ENCODE measurements at regions not wholly inside any gene's neighbourhood (a gene's known extent, or its start where the extent isn't known, plus 50 kb on each side); places are given as distances from the start of the nearest gene placed in this dataset.

- H3K4me1 ChIP-seq (ENCODE audit: control insufficient read depth in 1 of 2, extremely low read depth in 1 of 2, insufficient read depth in 2 of 2, low read length in 2 of 2): no peaks in the 10 kb centered on the region
- H3K36me3 ChIP-seq (ENCODE audit: control insufficient read depth in 2 of 2, extremely low read depth in 1 of 2, insufficient read depth in 1 of 2, low read length in 1 of 2): no peaks in the 10 kb centered on the region
- peaks cover 9 to 14% (median 11%) of the 10 kb centered on the region in 3 donors for H3K9me3 Mint-ChIP-seq
- H3K4me3 Mint-ChIP-seq: no peak overlapping the region
- H3K27me3 Mint-ChIP-seq: no peaks in the 10 kb centered on the region
- H3K27me3 ChIP-seq (replicated peaks in 1 of 2; ENCODE audit: control insufficient read depth in 2 of 2, extremely low read depth in 1 of 2, insufficient read depth in 2 of 2, low read length in 1 of 2): no peaks in the 10 kb centered on the region
- no CpG with 5 or more reads among the region's 3 CpGs for WGBS (ENCODE audit: insufficient coverage)
- H3K4me1 Mint-ChIP-seq: no peaks in the 10 kb centered on the region
- H3K27ac ChIP-seq (ENCODE audit: low read length): no peak overlapping the region
- H3K4me3 ChIP-seq (ENCODE audit: control insufficient read depth in 1 of 2, extremely low read depth in 1 of 2, low read length in 1 of 2): no peak overlapping the region
- DNase-seq (no peak), ATAC-seq (replicated peaks in 1 of 4) (no peak)
- CTCF ChIA-PET: no interaction called here
- H3K9me3 ChIP-seq: no peaks in the 10 kb centered on the region
- H3K27ac Mint-ChIP-seq: no peak overlapping the region
- POLR2A ChIA-PET: no interaction called here
- H3K36me3 Mint-ChIP-seq: no peaks in the 10 kb centered on the region
These were observed 808.2 kb downstream of the BRINP1 start for GRCh38 chr9:118561051-118561450.

- no CpG with 5 or more reads among the region's 2 CpGs for WGBS (ENCODE audit: insufficient coverage)
These were observed 805.6 kb downstream of the BRINP1 start for GRCh38 chr9:118563677-118564076.

GRCh38 chr9:118567861-118568260 is 801.4 kb downstream of the BRINP1 start:
- no peaks in the 10 kb centered on the region for H3K4me1 ChIP-seq (ENCODE audit: control insufficient read depth in 1 of 2, extremely low read depth in 1 of 2, insufficient read depth in 2 of 2, low read length in 2 of 2)
- H3K36me3 ChIP-seq (ENCODE audit: control insufficient read depth in 2 of 2, extremely low read depth in 1 of 2, insufficient read depth in 1 of 2, low read length in 1 of 2): no peaks in the 10 kb centered on the region
- no peak for ATAC-seq (replicated peaks in 1 of 4)
- Mint-ChIP-seq H3K9me3 (peaks cover 1 to 19% (median 3%) of the 10 kb centered on the region in 3 donors), H3K4me1 (no peaks in the 10 kb centered on the region), H3K27me3 (no peaks in the 10 kb centered on the region), H3K27ac (no peak overlapping the region), H3K36me3 (no peaks in the 10 kb centered on the region), H3K4me3 (no peak overlapping the region)
- H3K4me3 ChIP-seq (ENCODE audit: control insufficient read depth in 1 of 2, extremely low read depth in 1 of 2, low read length in 1 of 2): no peak overlapping the region
- no peak for DNase-seq
- WGBS (ENCODE audit: insufficient coverage): no CpG with 5 or more reads among the region's 2 CpGs
- no peaks in the 10 kb centered on the region for H3K9me3 ChIP-seq
- POLR2A ChIA-PET: no interaction called here
- no peaks in the 10 kb centered on the region for H3K27me3 ChIP-seq (replicated peaks in 1 of 2; ENCODE audit: control insufficient read depth in 2 of 2, extremely low read depth in 1 of 2, insufficient read depth in 2 of 2, low read length in 1 of 2)
- H3K27ac ChIP-seq (ENCODE audit: low read length): no peak overlapping the region
- CTCF ChIA-PET: no interaction called here

More at GRCh38 chr9:118563677-118564076, 805.6 kb downstream of the BRINP1 start:
- CTCF ChIA-PET: no interaction called here
- no peaks in the 10 kb centered on the region for H3K9me3 ChIP-seq
- H3K4me3 ChIP-seq (ENCODE audit: control insufficient read depth in 1 of 2, extremely low read depth in 1 of 2, low read length in 1 of 2): no peak overlapping the region
- DNase-seq: no peak
- H3K27ac ChIP-seq (ENCODE audit: low read length): no peak overlapping the region
- H3K4me1 ChIP-seq (ENCODE audit: control insufficient read depth in 1 of 2, extremely low read depth in 1 of 2, insufficient read depth in 2 of 2, low read length in 2 of 2): no peaks in the 10 kb centered on the region
- no peaks in the 10 kb centered on the region for H3K27me3 ChIP-seq (replicated peaks in 1 of 2; ENCODE audit: control insufficient read depth in 2 of 2, extremely low read depth in 1 of 2, insufficient read depth in 2 of 2, low read length in 1 of 2)
- no peak overlapping the region for H3K27ac Mint-ChIP-seq
- no peaks in the 10 kb centered on the region for H3K27me3 Mint-ChIP-seq
- H3K36me3 ChIP-seq (ENCODE audit: control insufficient read depth in 2 of 2, extremely low read depth in 1 of 2, insufficient read depth in 1 of 2, low read length in 1 of 2): no peaks in the 10 kb centered on the region
- no peak for ATAC-seq (replicated peaks in 1 of 4)
- no peaks in the 10 kb centered on the region for H3K36me3 Mint-ChIP-seq
- H3K4me3 Mint-ChIP-seq: no peak overlapping the region
- H3K4me1 Mint-ChIP-seq: no peaks in the 10 kb centered on the region
- H3K9me3 Mint-ChIP-seq: peaks cover 0 to 9% (median 3%) of the 10 kb centered on the region in 3 donors
- POLR2A ChIA-PET: no interaction called here

GRCh38 chr9:118568704-118569103 is 800.5 kb downstream of the BRINP1 start:
- ATAC-seq (replicated peaks in 1 of 4): no peak
- Histone ChIP-seq H3K27me3 (replicated peaks in 1 of 2; ENCODE audit: control insufficient read depth in 2 of 2, extremely low read depth in 1 of 2, insufficient read depth in 2 of 2, low read length in 1 of 2) (no peaks in the 10 kb centered on the region), H3K4me3 (ENCODE audit: control insufficient read depth in 1 of 2, extremely low read depth in 1 of 2, low read length in 1 of 2) (no peak overlapping the region), H3K4me1 (ENCODE audit: control insufficient read depth in 1 of 2, extremely low read depth in 1 of 2, insufficient read depth in 2 of 2, low read length in 2 of 2) (no peaks in the 10 kb centered on the region), H3K9me3 (no peaks in the 10 kb centered on the region), H3K27ac (ENCODE audit: low read length) (no peak overlapping the region), H3K36me3 (ENCODE audit: control insufficient read depth in 2 of 2, extremely low read depth in 1 of 2, insufficient read depth in 1 of 2, low read length in 1 of 2) (no peaks in the 10 kb centered on the region)
- no peak for DNase-seq
- POLR2A ChIA-PET: no interaction called here
- Mint-ChIP-seq H3K4me1 (no peaks in the 10 kb centered on the region), H3K36me3 (no peaks in the 10 kb centered on the region), H3K9me3 (peaks cover 1 to 14% (median 3%) of the 10 kb centered on the region in 3 donors), H3K27ac (no peak overlapping the region), H3K27me3 (no peaks in the 10 kb centered on the region), H3K4me3 (no peak overlapping the region)
- CTCF ChIA-PET: no interaction called here
- whole genome bisulfite sequencing (ENCODE audit: insufficient coverage): 59% methylated on average over 3 of the region's 3 CpGs

GRCh38 chr9:118569148-118569547 is 800.1 kb downstream of the BRINP1 start:
- Histone ChIP-seq H3K4me3 (ENCODE audit: control insufficient read depth in 1 of 2, extremely low read depth in 1 of 2, low read length in 1 of 2) (no peak overlapping the region), H3K36me3 (ENCODE audit: control insufficient read depth in 2 of 2, extremely low read depth in 1 of 2, insufficient read depth in 1 of 2, low read length in 1 of 2) (no peaks in the 10 kb centered on the region), H3K9me3 (no peaks in the 10 kb centered on the region), H3K27ac (ENCODE audit: low read length) (no peak overlapping the region), H3K4me1 (ENCODE audit: control insufficient read depth in 1 of 2, extremely low read depth in 1 of 2, insufficient read depth in 2 of 2, low read length in 2 of 2) (no peaks in the 10 kb centered on the region), H3K27me3 (replicated peaks in 1 of 2; ENCODE audit: control insufficient read depth in 2 of 2, extremely low read depth in 1 of 2, insufficient read depth in 2 of 2, low read length in 1 of 2) (no peaks in the 10 kb centered on the region)
- Mint-ChIP-seq H3K4me3 (no peak overlapping the region), H3K9me3 (peaks cover 1 to 14% (median 3%) of the 10 kb centered on the region in 3 donors), H3K36me3 (no peaks in the 10 kb centered on the region), H3K4me1 (no peaks in the 10 kb centered on the region), H3K27ac (no peak overlapping the region), H3K27me3 (no peaks in the 10 kb centered on the region)
- ATAC-seq (replicated peaks in 1 of 4): no peak
- DNase-seq: no peak
- ChIA-PET POLR2A (no interaction called here), CTCF (no interaction called here)
- 90% methylated on average over 2 of the region's 3 CpGs for WGBS (ENCODE audit: insufficient coverage)

- ATAC-seq (replicated peaks in 1 of 4) (no peak), DNase-seq (no peak)
- no peak overlapping the region for H3K4me3 ChIP-seq (ENCODE audit: control insufficient read depth in 1 of 2, extremely low read depth in 1 of 2, low read length in 1 of 2)
- no peak overlapping the region for H3K4me3 Mint-ChIP-seq
- no peak overlapping the region for H3K27ac ChIP-seq (ENCODE audit: low read length)
- no peaks in the 10 kb centered on the region for H3K9me3 ChIP-seq
- H3K27ac Mint-ChIP-seq: no peak overlapping the region
- no peaks in the 10 kb centered on the region for H3K4me1 ChIP-seq (ENCODE audit: control insufficient read depth in 1 of 2, extremely low read depth in 1 of 2, insufficient read depth in 2 of 2, low read length in 2 of 2)
- ChIA-PET POLR2A (no interaction called here), CTCF (no interaction called here)
- H3K27me3 Mint-ChIP-seq: no peaks in the 10 kb centered on the region
- H3K36me3 Mint-ChIP-seq: no peaks in the 10 kb centered on the region
- H3K27me3 ChIP-seq (replicated peaks in 1 of 2; ENCODE audit: control insufficient read depth in 2 of 2, extremely low read depth in 1 of 2, insufficient read depth in 2 of 2, low read length in 1 of 2): no peaks in the 10 kb centered on the region
- peaks cover 1 to 14% (median 6%) of the 10 kb centered on the region in 3 donors for H3K9me3 Mint-ChIP-seq
- H3K4me1 Mint-ChIP-seq: no peaks in the 10 kb centered on the region
- 39% methylated on average over 2 of the region's 3 CpGs for WGBS (ENCODE audit: insufficient coverage)
- no peaks in the 10 kb centered on the region for H3K36me3 ChIP-seq (ENCODE audit: control insufficient read depth in 2 of 2, extremely low read depth in 1 of 2, insufficient read depth in 1 of 2, low read length in 1 of 2)
These were observed 799.2 kb downstream of the BRINP1 start for GRCh38 chr9:118570066-118570465.

- Histone ChIP-seq H3K27ac (ENCODE audit: low read length) (no peak overlapping the region), H3K4me1 (ENCODE audit: control insufficient read depth in 1 of 2, extremely low read depth in 1 of 2, insufficient read depth in 2 of 2, low read length in 2 of 2) (no peaks in the 10 kb centered on the region), H3K9me3 (no peaks in the 10 kb centered on the region), H3K27me3 (replicated peaks in 1 of 2; ENCODE audit: control insufficient read depth in 2 of 2, extremely low read depth in 1 of 2, insufficient read depth in 2 of 2, low read length in 1 of 2) (no peaks in the 10 kb centered on the region), H3K36me3 (ENCODE audit: control insufficient read depth in 2 of 2, extremely low read depth in 1 of 2, insufficient read depth in 1 of 2, low read length in 1 of 2) (no peaks in the 10 kb centered on the region), H3K4me3 (ENCODE audit: control insufficient read depth in 1 of 2, extremely low read depth in 1 of 2, low read length in 1 of 2) (no peak overlapping the region)
- Mint-ChIP-seq H3K27me3 (no peaks in the 10 kb centered on the region), H3K4me3 (no peak overlapping the region), H3K27ac (no peak overlapping the region), H3K9me3 (peaks cover 0 to 11% (median 11%) of the 10 kb centered on the region in 3 donors), H3K36me3 (no peaks in the 10 kb centered on the region), H3K4me1 (no peaks in the 10 kb centered on the region)
- WGBS (ENCODE audit: insufficient coverage): no CpG with 5 or more reads among the region's 2 CpGs
- CTCF ChIA-PET: no interaction called here
- no peak for ATAC-seq (replicated peaks in 1 of 4)
- POLR2A ChIA-PET: no interaction called here
- DNase-seq: no peak
These were observed 793.7 kb downstream of the BRINP1 start for GRCh38 chr9:118575341-118576070.

Measured in T-cell (primary cell).